CD4-positive, alpha-beta T cell (primary cell): ENCODE measurements at regions not wholly inside any gene's neighbourhood (a gene's known extent, or its start where the extent isn't known, plus 50 kb on each side); places are given as distances from the start of the nearest gene placed in this dataset.
"Not testable (repeated sequence)": the region's sequence is repeated elsewhere in the genome, so short reads cannot be mapped to it uniquely, and the experiment has no call there.

Experiments
- ATAC-seq: fragments of 200-7000 bp; cut with Tn5 transposase; one replicate; pipeline ENCODE4 v1.10.0; 2022; ENCODE audit warnings: mild to moderate bottlenecking; ENCODE audit not compliant: poor library complexity
- CTCF ChIA-PET: fragments of 350-600 bp; sonication (Branson Sonifier 250); formaldehyde crosslinking; loops from one replicate; lab custom pipeline; 2021; ENCODE audit warnings: antibody characterized with exemption, inconsistent platforms; lab: Charles Lee
- POLR2A ChIA-PET: fragments of 350-600 bp; sonication (Branson Sonifier 250); formaldehyde crosslinking; loops from one replicate; lab custom pipeline; 2021; ENCODE audit warnings: antibody characterized with exemption, inconsistent platforms; lab: Charles Lee
- DNase-seq, 14 experiments: peaks; one replicate each; pipeline ENCODE4 v3.0.0-alpha.2; 2013 to 2020; ENCODE audit warnings: mixed read lengths in 2 of 14
- H3K27ac ChIP-seq, 2 donors: one replicate each; pipeline versions ENCODE4 v1.5.1 to v1.7.0; 2013; ENCODE audit warnings: low read length in 2 of 2, low read depth in 1 of 2, mild to moderate bottlenecking in 1 of 2
- H3K27me3 ChIP-seq, 2 experiments: 1 replicate in 1 of 2; 2 replicates in 1 of 2; pipeline versions ENCODE4 v1.6.1 to v1.7.0; 2013; ENCODE audit warnings: low read length in 2 of 2, control low read depth in 1 of 2, mild to moderate bottlenecking in 1 of 2, moderate library complexity in 1 of 2; ENCODE audit not compliant: insufficient read depth in 2 of 2, control insufficient read depth in 1 of 2
- H3K36me3 ChIP-seq: one replicate; pipeline ENCODE4 v1.6.1; 2013; ENCODE audit warnings: low read length, control low read depth; ENCODE audit not compliant: insufficient read depth
- H3K4me1 ChIP-seq: one replicate; pipeline ENCODE4 v1.6.1; 2013; ENCODE audit warnings: low read length, control low read depth; ENCODE audit not compliant: insufficient read depth
- H3K4me3 ChIP-seq: one replicate; pipeline ENCODE4 v1.5.1; 2013; ENCODE audit warnings: mild to moderate bottlenecking, low read length, moderate library complexity
- H3K9me3 ChIP-seq, 2 experiments: 1 replicate in 1 of 2; 2 replicates in 1 of 2; pipeline versions ENCODE4 v1.6.1 to v1.7.0; 2013; ENCODE audit warnings: low read length in 2 of 2, mild to moderate bottlenecking in 2 of 2, control low read depth in 1 of 2, moderate library complexity in 1 of 2; ENCODE audit not compliant: control insufficient read depth in 1 of 2, insufficient read depth in 1 of 2
- H3K27ac Mint-ChIP-seq: one replicate; pipeline ENCODE4 v1.8.0; 2020; ENCODE audit warnings: mixed read lengths
- H3K27me3 Mint-ChIP-seq: one replicate; pipeline ENCODE4 v1.8.0; 2021; ENCODE audit warnings: mixed read lengths
- H3K36me3 Mint-ChIP-seq: one replicate; pipeline ENCODE4 v1.8.0; 2021; ENCODE audit warnings: low read depth, mixed read lengths
- H3K4me1 Mint-ChIP-seq: one replicate; pipeline ENCODE4 v1.8.0; 2021; ENCODE audit warnings: low read depth, mixed read lengths
- H3K4me3 Mint-ChIP-seq: one replicate; pipeline ENCODE4 v1.8.0; 2020; ENCODE audit warnings: mild to moderate bottlenecking, mixed read lengths
- H3K9me3 Mint-ChIP-seq: one replicate; pipeline ENCODE4 v1.8.0; 2020; ENCODE audit warnings: mixed read lengths
- intact Hi-C, 2 experiments: fragments of 100-400 bp; cut with DNase I in 1 of 2; cut with micrococcal nuclease in 1 of 2; formaldehyde crosslinking; loops; one replicate each; pipeline versions ENCODE4 v1.15.1 to v1.9.0; 2023 to 2025; cut with DNase I, micrococcal nuclease
- TF ChIP-seq, protein P1 (sequence below): fragments of 200-600 bp; IDR thresholded peaks from one replicate; pipeline ENCODE4 v1.8.0; 2022; ENCODE audit warnings: antibody characterized with exemption, mild to moderate bottlenecking

DNA sequence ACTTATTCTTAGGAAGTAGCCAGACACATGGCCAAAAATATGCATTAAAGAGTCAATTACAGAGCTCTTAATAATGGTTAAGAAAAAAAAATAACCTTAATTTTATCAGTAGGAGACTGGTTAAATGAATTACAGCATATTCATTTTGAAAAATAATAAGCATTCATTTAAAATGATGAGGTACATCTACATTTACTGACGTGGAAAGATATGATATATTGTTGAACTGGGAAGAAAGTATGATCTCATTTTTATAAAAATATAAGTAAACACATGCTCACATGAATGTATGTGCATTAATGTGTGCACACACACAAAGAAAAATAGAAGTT is 250.3 kb downstream of the ENC1 start:
- no peaks in the 10 kb centered on the region for H3K4me1 ChIP-seq
- ATAC-seq (no peak), DNase-seq (no peak)
- ChIA-PET POLR2A (no interaction called here), CTCF (no interaction called here)
- intact Hi-C loops: no loop called here
- no peaks in the 10 kb centered on the region for H3K36me3 ChIP-seq
- no peak overlapping the region for H3K4me3 Mint-ChIP-seq
- H3K36me3 Mint-ChIP-seq: no peaks in the 10 kb centered on the region
- TF ChIP-seq, protein P1, sequence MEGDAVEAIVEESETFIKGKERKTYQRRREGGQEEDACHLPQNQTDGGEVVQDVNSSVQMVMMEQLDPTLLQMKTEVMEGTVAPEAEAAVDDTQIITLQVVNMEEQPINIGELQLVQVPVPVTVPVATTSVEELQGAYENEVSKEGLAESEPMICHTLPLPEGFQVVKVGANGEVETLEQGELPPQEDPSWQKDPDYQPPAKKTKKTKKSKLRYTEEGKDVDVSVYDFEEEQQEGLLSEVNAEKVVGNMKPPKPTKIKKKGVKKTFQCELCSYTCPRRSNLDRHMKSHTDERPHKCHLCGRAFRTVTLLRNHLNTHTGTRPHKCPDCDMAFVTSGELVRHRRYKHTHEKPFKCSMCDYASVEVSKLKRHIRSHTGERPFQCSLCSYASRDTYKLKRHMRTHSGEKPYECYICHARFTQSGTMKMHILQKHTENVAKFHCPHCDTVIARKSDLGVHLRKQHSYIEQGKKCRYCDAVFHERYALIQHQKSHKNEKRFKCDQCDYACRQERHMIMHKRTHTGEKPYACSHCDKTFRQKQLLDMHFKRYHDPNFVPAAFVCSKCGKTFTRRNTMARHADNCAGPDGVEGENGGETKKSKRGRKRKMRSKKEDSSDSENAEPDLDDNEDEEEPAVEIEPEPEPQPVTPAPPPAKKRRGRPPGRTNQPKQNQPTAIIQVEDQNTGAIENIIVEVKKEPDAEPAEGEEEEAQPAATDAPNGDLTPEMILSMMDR: no peak
- H3K27ac Mint-ChIP-seq: no peak overlapping the region
- no peaks in the 10 kb centered on the region for H3K4me1 Mint-ChIP-seq
- no peaks in the 10 kb centered on the region for H3K9me3 Mint-ChIP-seq
- no peak overlapping the region for H3K4me3 ChIP-seq
- H3K27me3 Mint-ChIP-seq: no peaks in the 10 kb centered on the region
- no peaks in the 10 kb centered on the region for H3K27me3 ChIP-seq
- H3K27ac ChIP-seq: no peak overlapping the region
- H3K9me3 ChIP-seq: no peaks in the 10 kb centered on the region

DNA sequence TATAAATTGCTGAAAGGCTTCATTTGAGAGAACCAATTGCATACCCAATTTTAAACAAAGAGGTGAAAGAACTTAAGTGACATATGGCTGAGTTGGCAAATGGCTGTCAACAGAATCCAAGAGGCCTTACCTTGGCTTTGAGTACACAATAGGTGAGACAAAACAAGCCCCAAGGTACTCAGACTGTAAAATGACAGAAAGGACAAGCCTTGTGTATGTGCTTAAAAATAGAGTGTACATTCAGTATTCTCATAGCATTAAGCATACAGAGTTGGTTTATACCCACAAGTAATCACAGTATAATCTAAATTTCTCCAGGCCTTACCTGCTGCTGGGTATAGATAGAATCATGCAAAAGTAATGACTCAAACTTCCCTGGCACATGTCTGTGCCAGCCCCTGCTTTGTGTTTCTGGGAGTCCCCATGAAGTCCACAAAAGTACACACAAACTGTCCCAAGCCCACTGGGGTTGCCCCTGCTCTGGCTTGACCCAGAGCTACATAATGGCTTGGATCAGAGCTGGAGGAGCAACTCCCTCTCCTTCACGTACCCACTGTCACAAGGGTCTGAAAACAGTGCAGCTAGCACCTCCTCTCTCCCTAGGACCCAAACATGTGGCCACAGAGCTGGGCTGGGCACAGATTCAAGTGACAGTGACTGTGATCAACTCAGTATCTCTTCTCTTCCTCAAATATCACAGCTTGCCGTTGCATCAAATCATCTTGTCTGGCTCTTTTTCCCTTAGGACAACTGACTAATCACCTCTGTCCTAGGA is 250.8 kb downstream of the ENC1 start:
- Histone ChIP-seq H3K9me3 (no peaks in the 10 kb centered on the region), H3K27me3 (no peaks in the 10 kb centered on the region), H3K4me1 (no peaks in the 10 kb centered on the region), H3K27ac (no peak overlapping the region), H3K36me3 (no peaks in the 10 kb centered on the region), H3K4me3 (no peak overlapping the region)
- no peak overlapping the region for H3K27ac Mint-ChIP-seq
- ChIA-PET CTCF (no interaction called here), POLR2A (no interaction called here)
- no peak overlapping the region for H3K4me3 Mint-ChIP-seq
- ATAC-seq (no peak), DNase-seq (no peak)
- intact Hi-C loops: no loop called here
- H3K9me3 Mint-ChIP-seq: no peaks in the 10 kb centered on the region
- TF ChIP-seq, protein P1: no peak
- H3K36me3 Mint-ChIP-seq: no peaks in the 10 kb centered on the region
- no peaks in the 10 kb centered on the region for H3K27me3 Mint-ChIP-seq
- H3K4me1 Mint-ChIP-seq: no peaks in the 10 kb centered on the region

DNA sequence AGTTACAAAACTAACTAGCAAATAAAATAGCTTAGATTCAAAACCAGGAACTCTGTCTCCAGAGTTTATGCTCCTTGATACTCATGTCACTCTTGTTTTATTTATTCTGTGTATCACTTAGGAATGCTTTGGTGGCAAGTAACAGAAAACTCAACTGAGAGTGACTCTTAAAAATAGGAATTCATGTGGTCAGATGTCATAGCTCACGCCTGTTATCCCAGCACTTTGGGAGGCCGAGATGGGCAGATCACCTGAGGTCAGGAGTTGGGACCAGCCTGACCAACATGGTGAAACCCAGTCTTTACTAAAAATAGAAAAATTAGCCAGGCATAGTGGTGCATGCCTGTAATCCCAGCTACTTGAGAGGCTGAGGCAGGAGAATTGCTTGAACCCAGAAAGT is 252.1 kb downstream of the ENC1 start:
- H3K36me3 Mint-ChIP-seq, DNase-seq, H3K9me3 ChIP-seq, H3K27me3 Mint-ChIP-seq, H3K4me1 Mint-ChIP-seq, H3K4me3 Mint-ChIP-seq, ATAC-seq, H3K27ac ChIP-seq, H3K4me1 ChIP-seq, H3K27ac Mint-ChIP-seq, intact Hi-C loops, CTCF ChIA-PET, H3K9me3 Mint-ChIP-seq, H3K4me3 ChIP-seq, H3K36me3 ChIP-seq, POLR2A ChIA-PET, H3K27me3 ChIP-seq: not testable (repeated sequence)
